ENCODE measurements at regions not wholly inside any gene's neighbourhood (a gene's known extent, or its start where the extent isn't known, plus 50 kb on each side); places are given as distances from the start of the nearest gene placed in this dataset.

DNA sequence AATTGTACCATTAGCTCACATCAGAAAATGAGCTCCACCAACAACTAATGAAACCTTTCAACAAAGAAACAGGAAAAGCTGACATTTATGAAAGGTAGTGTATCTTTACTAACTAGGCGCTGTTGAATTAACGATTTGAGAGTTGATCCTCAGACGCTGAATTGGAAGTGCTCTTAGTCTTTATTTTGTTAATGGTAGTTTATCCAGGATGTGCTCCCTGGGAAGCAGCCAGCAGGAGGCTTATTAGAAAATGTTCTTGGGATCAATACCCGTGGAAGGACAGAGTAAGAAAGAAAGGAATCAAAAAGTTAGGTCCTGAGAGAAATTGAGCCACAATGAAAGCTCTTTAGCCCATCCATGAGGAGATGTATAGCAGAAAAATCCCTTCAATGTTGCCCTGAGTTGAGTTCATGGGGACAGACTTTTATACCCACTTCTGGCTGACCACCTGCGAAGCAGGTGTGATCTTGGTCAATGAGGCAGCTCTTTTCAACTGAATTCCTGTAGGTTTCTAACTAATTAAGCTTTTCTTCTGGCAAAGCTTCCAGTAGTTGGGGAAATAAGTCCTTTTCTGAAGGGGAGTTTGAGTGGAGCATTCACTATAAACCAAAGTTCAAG, 492.6 kb upstream of the REG3G start:
- H3K4me3 ChIP-seq = no peak overlapping the region

DNA sequence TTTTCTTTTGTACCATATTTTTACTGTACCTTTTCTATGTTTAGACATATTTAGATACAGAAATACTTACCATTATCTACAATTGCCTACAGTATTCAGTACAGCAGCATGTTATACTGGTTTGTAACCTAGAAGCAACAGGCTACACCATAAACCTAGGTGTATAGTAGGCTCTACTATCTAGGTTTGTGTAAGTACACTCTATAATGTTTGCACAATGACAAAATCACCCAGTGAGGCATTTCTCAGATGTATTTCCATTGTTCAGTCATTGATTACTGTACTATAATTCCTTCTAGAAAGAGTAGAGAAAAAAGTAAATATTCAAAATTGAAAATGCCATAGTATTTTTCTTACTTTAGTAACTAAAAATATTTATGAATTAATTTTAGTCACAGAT, 490.1 kb upstream of the REG3G start:
- Histone ChIP-seq H3K4me3 (no peak overlapping the region), H3K27ac (ENCODE audit: low read depth in 1 of 2, low read length in 1 of 2) (no peak overlapping the region), H3K27me3 (ENCODE audit: control insufficient read depth in 3 of 3, insufficient read depth in 3 of 3, low read length in 2 of 3) (no peaks in the 10 kb centered on the region), H3K4me1 (ENCODE audit: control insufficient read depth in 5 of 5, insufficient read depth in 5 of 5, low read length in 5 of 5) (no peaks in the 10 kb centered on the region), H3K9ac (ENCODE audit: insufficient read depth in 1 of 2, low read length in 2 of 2) (no peak overlapping the region), H3K36me3 (ENCODE audit: control insufficient read depth in 4 of 4, insufficient read depth in 4 of 4, low read length in 4 of 4) (no peaks in the 10 kb centered on the region), H3K9me3 (ENCODE audit: control insufficient read depth in 4 of 4, insufficient read depth in 3 of 4, low read length in 3 of 4) (no peaks in the 10 kb centered on the region)
- DNase-seq = no peak
- TF ChIP-seq, protein P1, sequence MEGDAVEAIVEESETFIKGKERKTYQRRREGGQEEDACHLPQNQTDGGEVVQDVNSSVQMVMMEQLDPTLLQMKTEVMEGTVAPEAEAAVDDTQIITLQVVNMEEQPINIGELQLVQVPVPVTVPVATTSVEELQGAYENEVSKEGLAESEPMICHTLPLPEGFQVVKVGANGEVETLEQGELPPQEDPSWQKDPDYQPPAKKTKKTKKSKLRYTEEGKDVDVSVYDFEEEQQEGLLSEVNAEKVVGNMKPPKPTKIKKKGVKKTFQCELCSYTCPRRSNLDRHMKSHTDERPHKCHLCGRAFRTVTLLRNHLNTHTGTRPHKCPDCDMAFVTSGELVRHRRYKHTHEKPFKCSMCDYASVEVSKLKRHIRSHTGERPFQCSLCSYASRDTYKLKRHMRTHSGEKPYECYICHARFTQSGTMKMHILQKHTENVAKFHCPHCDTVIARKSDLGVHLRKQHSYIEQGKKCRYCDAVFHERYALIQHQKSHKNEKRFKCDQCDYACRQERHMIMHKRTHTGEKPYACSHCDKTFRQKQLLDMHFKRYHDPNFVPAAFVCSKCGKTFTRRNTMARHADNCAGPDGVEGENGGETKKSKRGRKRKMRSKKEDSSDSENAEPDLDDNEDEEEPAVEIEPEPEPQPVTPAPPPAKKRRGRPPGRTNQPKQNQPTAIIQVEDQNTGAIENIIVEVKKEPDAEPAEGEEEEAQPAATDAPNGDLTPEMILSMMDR (IDR thresholded peaks at IDR 0.05; ENCODE audit: control extremely low read depth, extremely low read depth) = no peak
- ATAC-seq (ENCODE audit: insufficient read depth, low FRiP score) = no peak

More for the DNA sequence above, 492.6 kb upstream of the REG3G start:
- Histone ChIP-seq H3K36me3 (ENCODE audit: control insufficient read depth in 4 of 4, insufficient read depth in 4 of 4, low read length in 4 of 4) (no peaks in the 10 kb centered on the region), H3K9ac (ENCODE audit: insufficient read depth in 1 of 2, low read length in 2 of 2) (no peak overlapping the region), H3K27me3 (ENCODE audit: control insufficient read depth in 3 of 3, insufficient read depth in 3 of 3, low read length in 2 of 3) (no peaks in the 10 kb centered on the region), H3K4me1 (ENCODE audit: control insufficient read depth in 5 of 5, insufficient read depth in 5 of 5, low read length in 5 of 5) (no peaks in the 10 kb centered on the region), H3K27ac (ENCODE audit: low read depth in 1 of 2, low read length in 1 of 2) (no peak overlapping the region), H3K9me3 (ENCODE audit: control insufficient read depth in 4 of 4, insufficient read depth in 3 of 4, low read length in 3 of 4) (no peaks in the 10 kb centered on the region)
- DNase-seq (no peak), ATAC-seq (ENCODE audit: insufficient read depth, low FRiP score) (no peak)
- 39 to 40% methylated on average over 5 of the region's 5 CpGs for WGBS, 2 donors
- TF ChIP-seq, protein P1 (IDR thresholded peaks at IDR 0.05; ENCODE audit: control extremely low read depth, extremely low read depth) = no peak

DNA sequence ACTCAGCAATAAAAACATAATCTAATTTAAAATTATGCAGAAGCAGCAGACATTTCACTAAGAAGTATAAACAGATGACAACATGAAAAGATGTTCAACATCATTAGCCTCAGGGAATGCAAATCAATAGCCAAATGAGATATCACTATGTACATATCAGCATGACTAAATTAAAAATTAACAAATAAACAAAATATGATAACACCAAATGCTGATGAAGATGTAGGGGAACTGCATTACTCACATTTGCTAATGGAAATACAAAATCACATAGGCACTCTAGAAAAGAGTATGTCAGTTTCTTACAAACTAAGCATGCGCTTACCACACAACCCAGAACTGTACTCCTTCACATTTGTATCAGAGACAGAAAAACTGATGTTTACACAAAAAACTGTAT, 487.2 kb upstream of the REG3G start:
- DNase-seq (no peak), ATAC-seq (ENCODE audit: insufficient read depth, low FRiP score) (no peak)
- no peaks in the 10 kb centered on the region for H3K36me3 ChIP-seq (ENCODE audit: control insufficient read depth in 4 of 4, insufficient read depth in 4 of 4, low read length in 4 of 4)
- peaks cover 0 to 4% (median 0%) of the 10 kb centered on the region in 4 donors for H3K9me3 ChIP-seq (ENCODE audit: control insufficient read depth in 4 of 4, insufficient read depth in 3 of 4, low read length in 3 of 4)
- WGBS, 2 donors = 94% methylated on average over 1 of the region's 1 CpG
- no peak overlapping the region for H3K4me3 ChIP-seq
- H3K27ac ChIP-seq (ENCODE audit: low read depth in 1 of 2, low read length in 1 of 2) = no peak overlapping the region
- no peak overlapping the region for H3K9ac ChIP-seq (ENCODE audit: insufficient read depth in 1 of 2, low read length in 2 of 2)
- H3K4me1 ChIP-seq (ENCODE audit: control insufficient read depth in 5 of 5, insufficient read depth in 5 of 5, low read length in 5 of 5) = no peaks in the 10 kb centered on the region
- H3K27me3 ChIP-seq (ENCODE audit: control insufficient read depth in 3 of 3, insufficient read depth in 3 of 3, low read length in 2 of 3) = no peaks in the 10 kb centered on the region
- TF ChIP-seq, protein P1 (IDR thresholded peaks at IDR 0.05; ENCODE audit: control extremely low read depth, extremely low read depth) = no peak

DNA sequence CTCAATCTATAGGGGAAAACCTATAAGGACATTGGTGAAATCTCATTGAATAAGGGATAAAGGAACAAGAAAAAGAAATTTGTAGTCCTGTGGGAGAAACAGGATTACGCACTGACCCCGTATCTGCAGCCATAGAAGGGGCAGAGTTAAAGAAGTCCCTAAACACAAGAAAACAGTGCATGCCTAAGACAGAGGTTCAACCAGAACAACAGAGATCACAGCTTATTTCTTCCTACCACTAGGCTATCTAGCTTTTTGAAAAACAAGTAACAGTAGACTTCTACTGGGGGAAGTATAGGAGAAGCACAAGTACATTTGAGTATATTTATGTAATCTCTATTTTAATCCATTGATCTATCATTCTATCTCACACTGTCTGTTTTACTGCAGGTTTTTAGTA, 485.2 kb upstream of the REG3G start:
- H3K36me3 ChIP-seq (ENCODE audit: control insufficient read depth in 4 of 4, insufficient read depth in 4 of 4, low read length in 4 of 4) = no peaks in the 10 kb centered on the region
- no peak overlapping the region for H3K27ac ChIP-seq (ENCODE audit: low read depth in 1 of 2, low read length in 1 of 2)
- ATAC-seq (ENCODE audit: insufficient read depth, low FRiP score) = no peak
- H3K27me3 ChIP-seq (ENCODE audit: control insufficient read depth in 3 of 3, insufficient read depth in 3 of 3, low read length in 2 of 3) = no peaks in the 10 kb centered on the region
- no peak for DNase-seq
- H3K9me3 ChIP-seq (ENCODE audit: control insufficient read depth in 4 of 4, insufficient read depth in 3 of 4, low read length in 3 of 4) = peaks cover 0 to 4% (median 0%) of the 10 kb centered on the region in 4 donors
- WGBS, 2 donors = 58 to 71% methylated on average over 2 of the region's 2 CpGs
- TF ChIP-seq, protein P1 (IDR thresholded peaks at IDR 0.05; ENCODE audit: control extremely low read depth, extremely low read depth) = no peak
- H3K9ac ChIP-seq (ENCODE audit: insufficient read depth in 1 of 2, low read length in 2 of 2) = no peak overlapping the region
- H3K4me3 ChIP-seq = no peak overlapping the region
- no peaks in the 10 kb centered on the region for H3K4me1 ChIP-seq (ENCODE audit: control insufficient read depth in 5 of 5, insufficient read depth in 5 of 5, low read length in 5 of 5)

Measured in lung (tissue), 11 donors.